ENCODE measurements at regions not wholly inside any gene's neighbourhood (a gene's known extent, or its start where the extent isn't known, plus 50 kb on each side); places are given as distances from the start of the nearest gene placed in this dataset.
A peak's percentile ranks its signal among the peaks of the same experiment; 100 is the strongest.

DNA sequence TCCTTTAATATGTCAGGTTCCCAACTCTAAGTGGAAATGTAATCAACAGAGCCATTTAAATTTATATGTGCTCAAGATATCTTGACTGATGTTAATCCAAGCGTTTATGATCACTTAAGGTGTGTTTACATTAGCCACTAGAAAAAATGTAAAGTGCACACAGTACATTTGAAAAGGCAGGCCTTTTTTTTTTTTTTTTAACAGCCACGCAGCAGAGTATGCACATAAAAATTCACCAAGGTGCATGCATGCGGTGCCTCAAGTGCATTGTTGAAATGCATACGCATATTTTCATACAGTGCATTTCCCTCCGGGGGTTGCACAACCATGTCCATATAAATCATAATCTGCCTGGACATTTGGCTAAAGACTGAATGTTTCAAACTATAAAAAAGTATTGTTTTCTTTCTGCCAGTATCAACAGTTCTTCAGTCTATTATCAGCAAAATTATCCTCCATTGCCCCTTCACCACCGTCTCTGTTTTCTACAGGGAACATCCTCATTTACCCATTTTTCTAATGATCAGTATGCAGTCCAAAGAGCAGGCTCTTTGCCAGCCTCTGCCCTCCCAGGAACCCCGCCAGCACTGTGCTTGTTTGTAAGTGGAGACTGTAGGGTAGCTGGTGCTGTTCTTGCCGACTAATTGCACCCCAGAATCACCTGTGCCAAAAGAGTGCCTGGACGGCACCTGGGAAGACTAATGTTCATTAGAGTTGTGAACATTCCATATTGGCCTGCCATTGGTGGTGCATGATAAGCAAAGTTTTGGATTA, 611.2 kb upstream of the CFAP20DC start:
- DNase-seq = no peak
- H3K36me3 Mint-ChIP-seq = no peaks in the 10 kb centered on the region
- ATAC-seq = no peak
- no peak overlapping the region for H3K27ac Mint-ChIP-seq
- H3K4me1 Mint-ChIP-seq = no peaks in the 10 kb centered on the region
- peaks cover 0 to 3% (median 0%) of the 10 kb centered on the region in 5 donors for H3K27me3 Mint-ChIP-seq
- peaks cover 0 to 9% (median 0%) of the 10 kb centered on the region in 9 donors for H3K9me3 Mint-ChIP-seq
- no peak overlapping the region for H3K4me3 Mint-ChIP-seq
- POLR2A ChIA-PET = no interaction called here

- POLR2A ChIA-PET = no interaction called here
- no peak for ATAC-seq
- no peak overlapping the region for H3K4me3 Mint-ChIP-seq
Measured at GRCh38 chr3:59660376-59660775, 610.6 kb upstream of the CFAP20DC start.

GRCh38 chr3:59659755-59660154, 609.9 kb upstream of the CFAP20DC start:
- no peak overlapping the region for H3K27ac Mint-ChIP-seq
- no peak overlapping the region for H3K4me3 Mint-ChIP-seq
- DNase-seq (no peak), ATAC-seq (no peak)
- POLR2A ChIA-PET = no interaction called here
- peaks cover 0 to 10% (median 0%) of the 10 kb centered on the region in 9 donors for H3K9me3 Mint-ChIP-seq
- no peaks in the 10 kb centered on the region for H3K4me1 Mint-ChIP-seq
- peaks cover 0 to 3% (median 0%) of the 10 kb centered on the region in 5 donors for H3K27me3 Mint-ChIP-seq
- H3K36me3 Mint-ChIP-seq = no peaks in the 10 kb centered on the region

More at GRCh38 chr3:59660376-59660775, 610.6 kb upstream of the CFAP20DC start:
- H3K27me3 Mint-ChIP-seq = peaks cover 0 to 3% (median 0%) of the 10 kb centered on the region in 5 donors
- no peaks in the 10 kb centered on the region for H3K4me1 Mint-ChIP-seq
- H3K9me3 Mint-ChIP-seq = peaks cover 0 to 10% (median 0%) of the 10 kb centered on the region in 9 donors
- no peaks in the 10 kb centered on the region for H3K36me3 Mint-ChIP-seq
- no peak for DNase-seq
- H3K27ac Mint-ChIP-seq = no peak overlapping the region

DNA sequence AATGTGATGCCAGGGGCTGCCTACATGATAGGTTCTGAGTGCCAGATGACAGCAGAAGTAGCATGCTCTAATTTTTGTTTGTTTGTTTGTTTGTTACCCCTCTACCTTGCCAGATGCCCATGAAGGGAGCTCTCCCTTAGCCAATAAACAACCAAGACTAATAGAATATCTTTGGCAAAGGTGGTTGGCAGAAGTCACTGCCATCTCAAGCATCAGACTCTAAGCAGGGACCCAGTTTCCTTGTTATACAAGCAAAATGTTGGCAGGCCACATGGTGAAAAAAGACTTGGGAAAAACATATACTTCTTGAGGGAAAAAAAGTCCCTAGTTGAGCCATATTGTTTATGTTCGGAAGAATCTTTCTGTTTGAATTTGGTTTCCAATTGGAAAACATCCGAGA, 609.0 kb upstream of the CFAP20DC start:
- POLR2A ChIA-PET = no interaction called here
- no peaks in the 10 kb centered on the region for H3K36me3 Mint-ChIP-seq
- DNase-seq (no peak), ATAC-seq (no peak)
- H3K4me1 Mint-ChIP-seq = no peaks in the 10 kb centered on the region
- peaks cover 0 to 10% (median 0%) of the 10 kb centered on the region in 9 donors for H3K9me3 Mint-ChIP-seq
- H3K4me3 Mint-ChIP-seq = no peak overlapping the region
- H3K27ac Mint-ChIP-seq = no peak overlapping the region
- peaks cover 0 to 3% (median 0%) of the 10 kb centered on the region in 5 donors for H3K27me3 Mint-ChIP-seq

- Mint-ChIP-seq H3K36me3 (no peaks in the 10 kb centered on the region), H3K27ac (no peak overlapping the region)
Measured at GRCh38 chr3:59658274-59658673, 608.4 kb upstream of the CFAP20DC start.

GRCh38 chr3:59655418-59656015, 605.7 kb upstream of the CFAP20DC start:
- DNase-seq = no peak
- Mint-ChIP-seq H3K27me3 (peaks cover 0 to 3% (median 0%) of the 10 kb centered on the region in 5 donors), H3K4me3 (no peak overlapping the region), H3K27ac (peak overlapping the region in 2 of 10 donors; percentile 12 to 29), H3K36me3 (peaks cover 0 to 13% (median 2%) of the 10 kb centered on the region in 3 donors), H3K9me3 (peaks cover 7 to 23% (median 13%) of the 10 kb centered on the region in 9 donors), H3K4me1 (no peaks in the 10 kb centered on the region)
- POLR2A ChIA-PET = no interaction called here
- ATAC-seq = no peak

More at GRCh38 chr3:59658274-59658673, 608.4 kb upstream of the CFAP20DC start:
- DNase-seq (no peak), ATAC-seq (no peak)
- Mint-ChIP-seq H3K27me3 (peaks cover 0 to 3% (median 0%) of the 10 kb centered on the region in 5 donors), H3K9me3 (peaks cover 0 to 10% (median 0%) of the 10 kb centered on the region in 9 donors), H3K4me1 (no peaks in the 10 kb centered on the region), H3K4me3 (no peak overlapping the region)
- POLR2A ChIA-PET = no interaction called here

DNA sequence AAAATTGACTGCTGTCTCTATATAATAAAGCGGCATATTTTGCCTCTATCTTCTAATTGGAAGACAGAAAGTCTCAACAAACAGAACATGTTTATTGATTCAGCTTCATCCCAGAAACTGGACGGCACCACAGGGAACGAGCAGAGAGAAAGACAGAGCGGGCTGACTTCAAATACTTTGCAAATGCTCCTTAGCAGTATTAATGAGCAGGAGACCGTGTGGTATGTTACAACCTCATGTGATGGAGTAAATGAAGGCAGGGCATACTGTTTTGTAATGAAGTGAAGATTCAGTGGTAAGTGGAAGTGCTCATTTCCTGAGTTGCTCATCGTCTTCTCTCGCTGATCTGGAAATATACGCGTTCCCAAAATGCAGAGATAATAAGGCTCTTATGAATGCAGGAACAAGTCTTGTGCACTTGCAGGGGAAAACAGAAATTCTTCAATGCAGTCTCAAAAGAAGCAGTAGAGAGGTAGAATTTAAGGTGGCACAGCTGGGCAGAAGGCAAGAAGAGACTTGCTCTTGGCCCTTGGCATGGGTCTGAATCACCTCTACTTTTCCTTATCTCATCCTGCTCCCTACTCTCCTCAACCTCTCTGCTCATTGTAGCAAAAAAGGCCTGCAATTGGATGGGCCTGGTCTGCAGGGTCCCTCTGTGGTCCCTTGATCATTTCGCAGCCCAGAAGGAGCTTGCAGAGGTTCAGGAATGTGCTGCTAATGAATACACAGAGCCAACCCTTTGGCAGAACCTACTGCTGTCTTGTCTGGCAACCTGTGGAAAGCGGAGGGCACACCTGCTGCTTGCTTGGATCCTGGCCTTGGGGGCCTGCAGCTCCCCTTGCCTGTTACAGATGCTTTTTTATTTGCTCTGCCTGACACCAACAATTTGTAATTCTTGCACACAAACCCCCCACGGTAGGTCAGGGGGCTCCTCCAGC, 604.9 kb upstream of the CFAP20DC start:
- Mint-ChIP-seq H3K4me3 (no peak overlapping the region), H3K27ac (peak overlapping the region in 2 of 10 donors; percentile 12 to 20), H3K36me3 (peaks cover 0 to 19% (median 2%) of the 10 kb centered on the region in 3 donors), H3K9me3 (peaks cover 10 to 31% (median 19%) of the 10 kb centered on the region in 9 donors), H3K4me1 (no peaks in the 10 kb centered on the region), H3K27me3 (peaks cover 0 to 2% (median 0%) of the 10 kb centered on the region in 5 donors)
- POLR2A ChIA-PET = no interaction called here
- no peak for DNase-seq
- no peak for ATAC-seq

GRCh38 chr3:59654123-59654479, 604.3 kb upstream of the CFAP20DC start:
- Mint-ChIP-seq H3K36me3 (peaks cover 0 to 25% (median 5%) of the 10 kb centered on the region in 3 donors), H3K9me3 (peaks cover 14 to 38% (median 25%) of the 10 kb centered on the region in 9 donors), H3K4me1 (no peaks in the 10 kb centered on the region), H3K27ac (no peak overlapping the region), H3K4me3 (no peak overlapping the region), H3K27me3 (peaks cover 0 to 2% (median 0%) of the 10 kb centered on the region in 5 donors)
- DNase-seq (no peak), ATAC-seq (no peak)
- POLR2A ChIA-PET = no interaction called here

GRCh38 chr3:59653405-59654122, 603.7 kb upstream of the CFAP20DC start:
- Mint-ChIP-seq H3K27me3 (peaks cover 0 to 2% (median 0%) of the 10 kb centered on the region in 5 donors), H3K4me1 (no peaks in the 10 kb centered on the region), H3K36me3 (peaks cover 0 to 28% (median 5%) of the 10 kb centered on the region in 3 donors), H3K27ac (no peak overlapping the region), H3K9me3 (peaks cover 16 to 38% (median 30%) of the 10 kb centered on the region in 9 donors), H3K4me3 (no peak overlapping the region)
- DNase-seq (no peak), ATAC-seq (no peak)
- POLR2A ChIA-PET = no interaction called here

GRCh38 chr3:59644479-59645402, 594.9 kb upstream of the CFAP20DC start:
- peaks cover 5 to 23% (median 17%) of the 10 kb centered on the region in 9 donors for H3K9me3 Mint-ChIP-seq
- DNase-seq (no peak), ATAC-seq (no peak)
- peaks cover 0 to 2% (median 0%) of the 10 kb centered on the region in 4 donors for H3K4me1 Mint-ChIP-seq
- peaks cover 0 to 12% (median 2%) of the 10 kb centered on the region in 3 donors for H3K36me3 Mint-ChIP-seq
- no peak overlapping the region for H3K27ac Mint-ChIP-seq
- peaks cover 2 to 19% (median 6%) of the 10 kb centered on the region in 5 donors for H3K27me3 Mint-ChIP-seq
- no peak overlapping the region for H3K4me3 Mint-ChIP-seq
- POLR2A ChIA-PET = no interaction called here

DNA sequence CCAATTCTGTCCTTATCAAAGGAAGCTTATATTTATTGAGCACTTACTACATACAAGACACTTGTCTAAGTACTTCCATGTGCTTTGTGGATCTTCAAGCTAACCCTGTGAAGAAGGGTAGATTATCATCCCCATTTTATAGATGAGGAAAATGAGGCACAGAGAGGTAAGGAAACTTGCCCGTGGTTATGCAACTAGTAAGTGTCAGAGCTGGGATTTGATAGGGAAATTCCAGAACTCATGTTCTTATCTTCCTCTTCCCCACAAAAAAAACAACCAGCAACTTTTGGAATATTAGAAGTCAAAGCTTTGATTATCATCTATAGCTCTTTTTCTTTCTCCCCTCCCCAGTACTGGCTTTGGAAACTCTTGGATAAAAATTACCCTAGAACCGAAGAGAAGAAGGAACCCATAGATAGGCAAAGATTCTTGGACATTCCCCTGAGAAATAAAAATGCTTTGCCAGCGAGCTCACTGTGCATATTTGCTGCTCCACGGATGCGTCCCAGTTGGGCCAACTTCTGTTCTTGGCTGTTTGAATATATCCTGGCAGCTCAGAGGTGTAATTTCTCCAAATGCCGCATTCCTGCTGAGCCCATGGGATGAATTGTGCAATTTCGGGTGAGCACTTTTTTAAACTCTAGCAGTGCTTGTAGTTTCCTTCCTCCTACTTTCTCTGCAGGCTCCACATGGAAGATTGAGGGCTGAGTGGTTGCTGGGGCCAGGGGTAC, 591.5 kb upstream of the CFAP20DC start:
- H3K4me1 Mint-ChIP-seq = peaks cover 0 to 2% (median under 1%) of the 10 kb centered on the region in 4 donors
- peaks cover 2 to 20% (median 6%) of the 10 kb centered on the region in 5 donors for H3K27me3 Mint-ChIP-seq
- H3K9me3 Mint-ChIP-seq = peaks cover 0 to 4% (median 0%) of the 10 kb centered on the region in 9 donors
- H3K4me3 Mint-ChIP-seq = no peak overlapping the region
- DNase-seq (no peak), ATAC-seq (no peak)
- no peak overlapping the region for H3K27ac Mint-ChIP-seq
- no peaks in the 10 kb centered on the region for H3K36me3 Mint-ChIP-seq
- POLR2A ChIA-PET = no interaction called here
